ENCODE measurements at regions not wholly inside any gene's neighbourhood (a gene's known extent, or its start where the extent isn't known, plus 50 kb on each side); places are given as distances from the start of the nearest gene placed in this dataset.

DNA sequence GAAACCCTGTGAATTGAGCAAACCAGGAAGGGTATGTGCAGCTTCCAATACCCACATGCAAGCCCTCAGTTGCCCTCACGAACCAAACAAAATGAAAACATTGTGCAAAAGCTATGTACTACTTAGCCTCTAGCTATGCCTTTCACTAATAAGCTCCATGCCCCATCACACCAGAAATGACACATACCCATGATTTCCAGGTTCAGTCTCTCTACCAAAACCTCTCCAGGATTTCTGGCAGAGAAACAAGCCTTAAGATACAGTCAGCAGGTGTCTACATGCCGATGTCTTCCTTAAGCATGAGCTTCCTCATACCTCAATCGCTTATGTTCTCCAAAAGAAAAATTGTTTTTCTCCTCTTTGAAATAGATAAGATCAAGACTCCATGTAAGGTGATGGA lies 527.8 kb upstream of the AUTS2 start:
- no peak for TF ChIP-seq POLR2A (IDR thresholded peaks at IDR 0.05; ENCODE audit: low read depth)
- TF ChIP-seq POLR2AphosphoS5 (IDR thresholded peaks at IDR 0.05): no peak
- TF ChIP-seq EP300 (IDR thresholded peaks at IDR 0.05): no peak
- TF ChIP-seq, protein P1, sequence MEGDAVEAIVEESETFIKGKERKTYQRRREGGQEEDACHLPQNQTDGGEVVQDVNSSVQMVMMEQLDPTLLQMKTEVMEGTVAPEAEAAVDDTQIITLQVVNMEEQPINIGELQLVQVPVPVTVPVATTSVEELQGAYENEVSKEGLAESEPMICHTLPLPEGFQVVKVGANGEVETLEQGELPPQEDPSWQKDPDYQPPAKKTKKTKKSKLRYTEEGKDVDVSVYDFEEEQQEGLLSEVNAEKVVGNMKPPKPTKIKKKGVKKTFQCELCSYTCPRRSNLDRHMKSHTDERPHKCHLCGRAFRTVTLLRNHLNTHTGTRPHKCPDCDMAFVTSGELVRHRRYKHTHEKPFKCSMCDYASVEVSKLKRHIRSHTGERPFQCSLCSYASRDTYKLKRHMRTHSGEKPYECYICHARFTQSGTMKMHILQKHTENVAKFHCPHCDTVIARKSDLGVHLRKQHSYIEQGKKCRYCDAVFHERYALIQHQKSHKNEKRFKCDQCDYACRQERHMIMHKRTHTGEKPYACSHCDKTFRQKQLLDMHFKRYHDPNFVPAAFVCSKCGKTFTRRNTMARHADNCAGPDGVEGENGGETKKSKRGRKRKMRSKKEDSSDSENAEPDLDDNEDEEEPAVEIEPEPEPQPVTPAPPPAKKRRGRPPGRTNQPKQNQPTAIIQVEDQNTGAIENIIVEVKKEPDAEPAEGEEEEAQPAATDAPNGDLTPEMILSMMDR (IDR thresholded peaks at IDR 0.05): no peak

All from esophagus muscularis mucosa (tissue), 4 donors.